Aorta (tissue), 5 donors: ENCODE measurements at regions not wholly inside any gene's neighbourhood (a gene's known extent, or its start where the extent isn't known, plus 50 kb on each side); places are given as distances from the start of the nearest gene placed in this dataset.
"Not testable (repeated sequence)": the region's sequence is repeated elsewhere in the genome, so short reads cannot be mapped to it uniquely, and the experiment has no call there.

ENCODE experiments used
- ATAC-seq: fragments of 200-7000 bp; cut with Tn5 transposase; one replicate; pipeline ENCODE4 v1.9.1; 2022; ENCODE audit warnings: moderate library complexity; ENCODE audit not compliant: low FRiP score
- DNase-seq, 2 donors: peaks; one replicate each; pipeline ENCODE4 v3.0.0-alpha.2; 2020
- H3K27ac ChIP-seq, 2 donors: one replicate each; pipeline ENCODE4 v1.5.1; 2013; ENCODE audit warnings: low read length in 2 of 2, mild to moderate bottlenecking in 2 of 2, moderate library complexity in 2 of 2, control low read depth in 1 of 2, inconsistent platforms in 1 of 2, low read depth in 1 of 2
- H3K27me3 ChIP-seq, 2 donors: one replicate each; pipeline ENCODE4 v1.6.1; 2013; ENCODE audit warnings: control low read depth in 1 of 2, low read length in 1 of 2, mild to moderate bottlenecking in 1 of 2, moderate library complexity in 1 of 2; ENCODE audit not compliant: insufficient read depth in 2 of 2, control insufficient read depth in 1 of 2
- H3K36me3 ChIP-seq, 2 donors: one replicate each; pipeline ENCODE4 v1.6.1; 2013; ENCODE audit warnings: control low read depth in 1 of 2, low read length in 1 of 2, mild to moderate bottlenecking in 1 of 2; ENCODE audit not compliant: insufficient read depth in 2 of 2, control insufficient read depth in 1 of 2
- H3K4me1 ChIP-seq, 2 donors: one replicate each; pipeline ENCODE4 v1.6.1; 2013; ENCODE audit warnings: low read length in 2 of 2, control low read depth in 1 of 2, mild to moderate bottlenecking in 1 of 2, moderate library complexity in 1 of 2; ENCODE audit not compliant: insufficient read depth in 2 of 2, control insufficient read depth in 1 of 2
- H3K4me3 ChIP-seq, 2 donors: one replicate each; pipeline ENCODE4 v1.5.1; 2013; ENCODE audit warnings: low read length in 2 of 2, control low read depth in 1 of 2, mild to moderate bottlenecking in 1 of 2
- H3K9me3 ChIP-seq: one replicate; pipeline ENCODE4 v1.6.1; 2013; ENCODE audit warnings: mild to moderate bottlenecking, low read length; ENCODE audit not compliant: control insufficient read depth
- WGBS, 2 donors: extraction: QIAGEN DNeasy Blood & Tissue Kit; methylation state at CpG; one replicate each; pipeline ENCODE4 v1.1.7; 2013; 5-methylcytosine and 5-hydroxymethylcytosine counted together
- intact Hi-C, 2 donors: fragments of 100-400 bp; cut with DNase I; formaldehyde crosslinking; loops; one replicate each; pipeline versions ENCODE4 v1.14.2 to v1.15.0; 2022
- donor health status: healthy with polysubstance abuse.
- donor health status: Bipolar disorder and iron deficiency.
- donor health status: DM: no; HTN: no; CAD: no.
- donor health status: DM: no; HTN: no; CAD: no.
- donor health status: DM: yes; HTN: yes; CAD: no.

DNA sequence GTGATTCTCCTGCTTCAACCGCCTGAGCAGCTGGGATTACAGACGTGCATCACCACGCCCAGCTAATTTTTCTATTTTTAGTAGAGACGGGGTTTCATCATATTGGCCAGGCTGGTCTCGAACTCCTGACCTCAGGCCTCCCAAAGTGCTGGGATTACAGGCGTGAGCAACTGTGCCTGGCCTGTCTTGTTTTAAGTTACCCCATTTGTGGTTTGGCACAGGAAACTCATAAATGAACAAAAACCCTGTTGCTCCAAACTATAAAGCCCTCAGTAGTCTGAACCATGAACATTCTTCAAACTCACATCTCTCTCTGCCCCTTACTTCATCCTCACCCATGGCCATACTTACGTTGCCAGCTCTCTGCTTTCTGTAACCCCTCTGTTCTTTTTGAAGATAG, 61.7 kb downstream of the RHOU start:
- DNase-seq, H3K27ac ChIP-seq, H3K4me3 ChIP-seq, ATAC-seq, H3K27me3 ChIP-seq, H3K36me3 ChIP-seq, intact Hi-C loops, H3K9me3 ChIP-seq, H3K4me1 ChIP-seq: not testable (repeated sequence)
- WGBS, 2 donors, result 95% methylated on average over 7 of the region's 7 CpGs

- WGBS, 2 donors, result 87 to 92% methylated on average over 2 of the region's 2 CpGs
- no peak overlapping the region for H3K27ac ChIP-seq
- ATAC-seq (no peak), DNase-seq (no peak)
- H3K4me1 ChIP-seq, result no peaks in the 10 kb centered on the region
- H3K27me3 ChIP-seq, result no peaks in the 10 kb centered on the region
- H3K9me3 ChIP-seq, result no peaks in the 10 kb centered on the region
- H3K36me3 ChIP-seq, result no peaks in the 10 kb centered on the region
- intact Hi-C loops, result no loop called here
- H3K4me3 ChIP-seq, result no peak overlapping the region
Measured at GRCh38 chr1:228798035-228798434, 62.8 kb downstream of the RHOU start.

DNA sequence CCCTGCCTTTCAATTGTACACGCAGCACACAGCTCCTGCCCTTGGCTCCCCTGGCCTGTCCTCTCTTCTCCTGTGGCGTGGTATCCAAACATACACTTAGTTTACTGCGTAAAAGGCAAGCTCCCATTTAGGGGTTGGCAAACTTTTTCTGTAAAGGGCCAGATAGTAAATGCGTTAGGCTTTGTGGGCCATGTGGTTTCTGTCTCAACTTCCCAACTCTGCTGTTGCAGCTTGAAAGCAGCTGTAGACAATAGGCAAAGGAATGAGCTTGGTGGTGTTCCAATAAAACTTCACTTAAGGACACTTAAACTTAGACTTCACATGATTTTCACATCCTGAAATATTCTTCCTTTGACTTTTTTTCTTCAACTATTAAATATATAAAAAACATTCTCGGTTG, 63.3 kb downstream of the RHOU start:
- intact Hi-C loops, result no loop called here
- no peaks in the 10 kb centered on the region for H3K27me3 ChIP-seq
- DNase-seq (no peak), ATAC-seq (no peak)
- H3K36me3 ChIP-seq, result no peaks in the 10 kb centered on the region
- H3K27ac ChIP-seq, result no peak overlapping the region
- no peaks in the 10 kb centered on the region for H3K9me3 ChIP-seq
- H3K4me1 ChIP-seq, result no peaks in the 10 kb centered on the region
- WGBS, 2 donors, result 89 to 96% methylated on average over 5 of the region's 5 CpGs
- H3K4me3 ChIP-seq, result no peak overlapping the region

DNA sequence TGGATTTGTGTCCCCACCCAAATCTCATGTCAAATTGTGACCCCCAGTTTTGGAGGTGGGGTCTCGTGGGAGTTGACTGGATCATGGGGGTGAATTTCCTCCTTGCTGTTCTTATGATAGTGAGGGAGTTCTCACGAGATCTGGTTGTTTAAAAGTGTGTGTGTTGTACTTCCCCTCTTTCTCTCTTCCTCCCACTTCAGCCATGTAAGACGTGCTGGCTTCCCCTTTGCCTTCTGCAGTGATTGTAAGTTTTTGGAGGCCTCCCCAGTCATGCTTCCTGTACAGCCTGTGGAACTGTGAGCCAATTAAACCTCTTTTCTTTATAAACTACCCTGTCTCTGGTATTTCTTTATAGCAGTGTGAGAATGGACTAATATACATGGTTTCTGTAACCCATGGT, 64.6 kb downstream of the RHOU start:
- intact Hi-C loops, result no loop called here

DNA sequence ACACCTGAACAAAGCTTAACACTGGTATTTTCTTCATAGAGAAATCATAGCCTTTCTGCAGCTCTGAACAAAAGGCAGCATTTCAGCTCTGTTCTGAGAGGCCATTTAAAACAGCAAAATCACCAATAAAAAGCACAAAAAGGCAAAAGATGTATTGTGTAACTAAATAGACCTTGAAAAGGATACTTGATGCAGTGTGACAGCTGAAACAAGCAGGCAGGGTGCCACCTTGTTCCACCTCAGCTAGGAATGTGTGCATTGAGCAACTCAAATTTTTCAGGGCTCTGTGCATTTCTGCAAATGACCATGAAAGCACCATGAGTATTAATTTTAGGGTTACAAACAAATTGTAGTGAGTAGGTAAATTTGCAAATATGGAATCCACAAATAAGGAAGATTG, 65.8 kb downstream of the RHOU start:
- ATAC-seq, result no peak
- Histone ChIP-seq H3K4me1 (no peaks in the 10 kb centered on the region), H3K9me3 (no peaks in the 10 kb centered on the region), H3K27me3 (no peaks in the 10 kb centered on the region), H3K36me3 (no peaks in the 10 kb centered on the region), H3K4me3 (no peak overlapping the region), H3K27ac (no peak overlapping the region)
- intact Hi-C loops, result no loop called here
- no peak for DNase-seq

More for the DNA sequence above, 64.6 kb downstream of the RHOU start:
- H3K27ac ChIP-seq, result no peak overlapping the region
- no peak for DNase-seq
- H3K4me1 ChIP-seq, result no peaks in the 10 kb centered on the region
- no peaks in the 10 kb centered on the region for H3K27me3 ChIP-seq
- no peak for ATAC-seq
- no peaks in the 10 kb centered on the region for H3K9me3 ChIP-seq
- WGBS, 2 donors, result 52 to 71% methylated on average over 3 of the region's 3 CpGs
- H3K4me3 ChIP-seq, result no peak overlapping the region
- no peaks in the 10 kb centered on the region for H3K36me3 ChIP-seq

DNA sequence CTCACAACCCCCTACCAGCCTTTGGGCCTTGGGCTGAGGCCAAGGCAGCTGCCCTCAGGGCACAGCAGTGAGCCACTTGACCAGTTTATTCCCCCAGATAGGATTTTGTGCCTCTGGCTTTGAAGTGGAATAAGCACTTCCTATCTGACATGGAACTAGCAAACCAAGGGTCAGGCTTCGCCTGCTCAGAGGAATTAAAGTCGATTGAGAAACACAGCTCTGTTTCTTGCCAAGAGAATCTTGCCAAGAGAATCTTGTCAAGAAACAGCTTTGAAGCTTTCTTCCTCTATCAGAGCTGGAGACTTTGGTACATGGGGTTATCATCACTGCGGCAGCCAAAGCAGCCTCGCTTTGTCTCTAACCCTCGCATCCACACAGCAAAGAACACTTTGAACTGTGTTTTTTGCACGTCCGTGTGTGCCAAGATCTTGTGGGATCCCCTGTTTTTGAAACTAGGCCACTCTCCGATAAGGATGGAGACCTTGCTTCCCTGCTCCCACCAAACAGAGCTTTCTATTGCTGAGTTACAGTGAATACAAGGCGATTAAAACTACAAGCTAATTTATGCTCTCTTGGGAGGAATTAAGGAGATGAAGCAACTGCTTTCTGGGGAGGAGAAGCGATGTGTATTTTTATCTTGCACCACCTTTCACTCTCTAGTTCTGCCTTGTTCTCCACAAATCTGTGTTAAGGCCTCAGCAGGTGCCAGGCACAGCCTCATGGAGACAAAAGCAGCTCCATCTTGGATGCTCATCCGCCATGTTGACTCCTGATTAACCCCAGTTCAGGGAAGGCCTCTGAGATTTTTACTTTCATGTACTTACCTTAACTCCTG, 67.3 kb downstream of the RHOU start:
- no peak for DNase-seq
- ATAC-seq, result peak; percentile 81
- Histone ChIP-seq H3K9me3 (no peaks in the 10 kb centered on the region), H3K4me1 (no peaks in the 10 kb centered on the region), H3K4me3 (no peak overlapping the region), H3K36me3 (no peaks in the 10 kb centered on the region), H3K27me3 (no peaks in the 10 kb centered on the region), H3K27ac (no peak overlapping the region)
- 82 to 83% methylated on average over 11 of the region's 11 CpGs for WGBS, 2 donors
- intact Hi-C loops, result no loop called here

GRCh38 chr1:228803421-228803820, 68.1 kb downstream of the RHOU start:
- no peak overlapping the region for H3K4me3 ChIP-seq
- H3K4me1 ChIP-seq, result no peaks in the 10 kb centered on the region
- H3K27ac ChIP-seq, result no peak overlapping the region
- H3K36me3 ChIP-seq, result no peaks in the 10 kb centered on the region
- no peak for DNase-seq
- H3K27me3 ChIP-seq, result no peaks in the 10 kb centered on the region
- intact Hi-C loops, result no loop called here
- H3K9me3 ChIP-seq, result no peaks in the 10 kb centered on the region
- ATAC-seq, result peak; percentile 24
- WGBS, 2 donors, result 96 to 98% methylated on average over 6 of the region's 6 CpGs

DNA sequence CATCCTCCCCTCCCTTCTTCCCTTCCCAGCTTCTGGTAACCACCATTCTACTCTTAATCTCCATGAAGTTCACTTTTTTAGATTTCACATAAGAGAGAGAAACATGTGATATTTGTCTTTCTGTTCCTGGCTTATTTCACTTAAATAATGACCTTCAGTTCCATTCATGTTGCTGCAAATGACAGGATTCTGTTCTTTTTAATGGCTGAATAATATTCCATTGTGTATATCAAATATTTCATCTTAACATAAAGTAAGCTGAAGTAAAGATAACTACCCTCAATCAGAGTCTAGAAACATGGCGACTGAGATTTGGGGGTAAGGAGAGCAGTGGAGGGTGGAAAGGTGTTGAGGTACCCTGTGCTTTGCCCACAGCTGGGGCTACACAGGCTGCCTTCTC, 68.9 kb downstream of the RHOU start:
- H3K27me3 ChIP-seq, result no peaks in the 10 kb centered on the region
- H3K27ac ChIP-seq, result no peak overlapping the region
- DNase-seq, result no peak
- no peak overlapping the region for H3K4me3 ChIP-seq
- no peaks in the 10 kb centered on the region for H3K9me3 ChIP-seq
- H3K36me3 ChIP-seq, result no peaks in the 10 kb centered on the region
- ATAC-seq, result no peak
- WGBS, 2 donors, result 99 to 100% methylated on average over 1 of the region's 1 CpG
- intact Hi-C loops, result no loop called here
- no peaks in the 10 kb centered on the region for H3K4me1 ChIP-seq

- ATAC-seq (no peak), DNase-seq (no peak)
- H3K4me1 ChIP-seq, result no peaks in the 10 kb centered on the region
- no peaks in the 10 kb centered on the region for H3K9me3 ChIP-seq
- H3K27me3 ChIP-seq, result no peaks in the 10 kb centered on the region
- WGBS, 2 donors, result 38 to 49% methylated on average over 11 of the region's 11 CpGs
- intact Hi-C loops, result no loop called here
- no peak overlapping the region for H3K4me3 ChIP-seq
- H3K36me3 ChIP-seq, result no peaks in the 10 kb centered on the region
- H3K27ac ChIP-seq, result no peak overlapping the region
Measured at GRCh38 chr1:228804640-228805413, 69.5 kb downstream of the RHOU start.
